ENCODE measurements at regions not wholly inside any gene's neighbourhood (a gene's known extent, or its start where the extent isn't known, plus 50 kb on each side); places are given as distances from the start of the nearest gene placed in this dataset.

DNA sequence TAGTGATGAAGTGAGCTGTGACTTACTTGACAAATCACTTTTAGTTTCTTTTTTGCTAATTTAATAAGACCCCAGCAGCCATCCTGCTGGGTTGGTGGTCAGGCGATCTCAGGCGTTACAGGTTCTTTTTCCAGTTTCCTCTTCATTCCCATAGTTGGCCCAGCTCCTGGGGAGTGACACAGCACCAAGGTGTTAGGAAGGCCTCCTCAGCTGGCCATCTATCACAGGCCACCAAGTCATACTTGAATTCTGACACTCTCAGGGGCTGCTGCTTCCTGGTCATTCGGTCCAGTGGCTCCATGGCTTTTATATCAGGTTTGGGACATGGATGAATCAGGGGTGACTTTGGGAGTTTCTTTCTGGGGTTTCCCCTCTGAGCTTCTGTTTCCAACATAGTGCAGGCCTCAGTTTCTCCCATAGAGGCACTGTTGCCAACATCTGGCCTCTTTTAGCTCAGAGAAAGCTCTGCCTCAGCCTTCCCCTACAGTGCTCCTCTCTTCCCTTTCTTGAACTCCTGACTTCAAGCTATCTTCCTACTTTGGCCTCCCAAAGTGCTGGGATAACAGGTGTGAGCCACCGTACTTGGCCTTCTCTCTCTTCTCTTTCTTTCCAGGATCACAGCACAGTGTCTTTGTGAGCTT lies 211.8 kb downstream of the NR2F2 start:
- DNase-seq (ENCODE audit: low read depth in 2 of 2) = no peak
- Histone ChIP-seq H3K9ac (ENCODE audit: insufficient read depth, low read length) (no peak overlapping the region), H2AFZ (ENCODE audit: low read length) (no peak overlapping the region), H3K27ac (ENCODE audit: insufficient read depth, low read length) (no peak overlapping the region), H3K36me3 (ENCODE audit: control insufficient read depth, insufficient read depth, low read length) (no peaks in the 10 kb centered on the region), H3K4me2 (ENCODE audit: extremely low read depth, insufficient read depth, low read length) (no peak overlapping the region), H3K27me3 (ENCODE audit: control insufficient read depth, insufficient read depth, low read length) (no peaks in the 10 kb centered on the region), H4K20me1 (ENCODE audit: control insufficient read depth, extremely low read depth, insufficient read depth, low read length) (no peaks in the 10 kb centered on the region), H3K4me1 (ENCODE audit: control insufficient read depth, extremely low read depth, insufficient read depth, low read length) (no peaks in the 10 kb centered on the region), H3K9me3 (ENCODE audit: control insufficient read depth, insufficient read depth, low read depth, low read length) (no peaks in the 10 kb centered on the region), H3K79me2 (ENCODE audit: control insufficient read depth, insufficient read depth, low read length) (no peaks in the 10 kb centered on the region), H3K4me3 (replicated peaks in 1 of 4; ENCODE audit: control extremely low read depth in 1 of 4, insufficient read depth in 1 of 4, low read depth in 3 of 4, low read length in 4 of 4) (no peak overlapping the region)
- TF ChIP-seq CTCF (conservative IDR thresholded peaks at IDR 0.05 in 1 of 2, IDR thresholded peaks at IDR 0.05 in 1 of 2; ENCODE audit: low read depth in 1 of 2, low read length in 2 of 2) (no peak), EZH2 (IDR thresholded peaks at IDR 0.05; ENCODE audit: low read length, missing control alignments) (no peak)

- H3K9me3 ChIP-seq (ENCODE audit: control insufficient read depth, insufficient read depth, low read depth, low read length) = no peaks in the 10 kb centered on the region
- H3K4me2 ChIP-seq (ENCODE audit: extremely low read depth, insufficient read depth, low read length) = no peak overlapping the region
- TF ChIP-seq EZH2 (IDR thresholded peaks at IDR 0.05; ENCODE audit: low read length, missing control alignments) = no peak
- TF ChIP-seq CTCF (conservative IDR thresholded peaks at IDR 0.05 in 1 of 2, IDR thresholded peaks at IDR 0.05 in 1 of 2; ENCODE audit: low read depth in 1 of 2, low read length in 2 of 2) = no peak
- no peaks in the 10 kb centered on the region for H3K79me2 ChIP-seq (ENCODE audit: control insufficient read depth, insufficient read depth, low read length)
- DNase-seq (ENCODE audit: low read depth in 2 of 2) = no peak
- H3K4me1 ChIP-seq (ENCODE audit: control insufficient read depth, extremely low read depth, insufficient read depth, low read length) = no peaks in the 10 kb centered on the region
- H3K27me3 ChIP-seq (ENCODE audit: control insufficient read depth, insufficient read depth, low read length) = no peaks in the 10 kb centered on the region
- no peaks in the 10 kb centered on the region for H4K20me1 ChIP-seq (ENCODE audit: control insufficient read depth, extremely low read depth, insufficient read depth, low read length)
- no peak overlapping the region for H3K4me3 ChIP-seq (replicated peaks in 1 of 4; ENCODE audit: control extremely low read depth in 1 of 4, insufficient read depth in 1 of 4, low read depth in 3 of 4, low read length in 4 of 4)
- H3K9ac ChIP-seq (ENCODE audit: insufficient read depth, low read length) = no peak overlapping the region
- H2AFZ ChIP-seq (ENCODE audit: low read length) = no peak overlapping the region
- H3K27ac ChIP-seq (ENCODE audit: insufficient read depth, low read length) = no peak overlapping the region
- no peaks in the 10 kb centered on the region for H3K36me3 ChIP-seq (ENCODE audit: control insufficient read depth, insufficient read depth, low read length)
Observed at GRCh38 chr15:96544162-96544756, 213.8 kb downstream of the NR2F2 start.

- H2AFZ ChIP-seq (ENCODE audit: low read length) = no peak overlapping the region
- H3K4me1 ChIP-seq (ENCODE audit: control insufficient read depth, extremely low read depth, insufficient read depth, low read length) = no peaks in the 10 kb centered on the region
- no peak overlapping the region for H3K9ac ChIP-seq (ENCODE audit: insufficient read depth, low read length)
- no peaks in the 10 kb centered on the region for H3K27me3 ChIP-seq (ENCODE audit: control insufficient read depth, insufficient read depth, low read length)
- H3K4me2 ChIP-seq (ENCODE audit: extremely low read depth, insufficient read depth, low read length) = no peak overlapping the region
- no peaks in the 10 kb centered on the region for H3K36me3 ChIP-seq (ENCODE audit: control insufficient read depth, insufficient read depth, low read length)
- no peak for TF ChIP-seq EZH2 (IDR thresholded peaks at IDR 0.05; ENCODE audit: low read length, missing control alignments)
- no peak for TF ChIP-seq CTCF (conservative IDR thresholded peaks at IDR 0.05 in 1 of 2, IDR thresholded peaks at IDR 0.05 in 1 of 2; ENCODE audit: low read depth in 1 of 2, low read length in 2 of 2)
- no peak overlapping the region for H3K4me3 ChIP-seq (replicated peaks in 1 of 4; ENCODE audit: control extremely low read depth in 1 of 4, insufficient read depth in 1 of 4, low read depth in 3 of 4, low read length in 4 of 4)
- no peaks in the 10 kb centered on the region for H3K9me3 ChIP-seq (ENCODE audit: control insufficient read depth, insufficient read depth, low read depth, low read length)
- no peaks in the 10 kb centered on the region for H4K20me1 ChIP-seq (ENCODE audit: control insufficient read depth, extremely low read depth, insufficient read depth, low read length)
- no peak for DNase-seq (ENCODE audit: low read depth in 2 of 2)
- H3K27ac ChIP-seq (ENCODE audit: insufficient read depth, low read length) = no peak overlapping the region
- no peaks in the 10 kb centered on the region for H3K79me2 ChIP-seq (ENCODE audit: control insufficient read depth, insufficient read depth, low read length)
Observed at GRCh38 chr15:96549136-96549535, 218.6 kb downstream of the NR2F2 start.

Measured in fibroblast of lung (primary cell).